B cell (primary cell): ENCODE measurements at regions not wholly inside any gene's neighbourhood (a gene's known extent, or its start where the extent isn't known, plus 50 kb on each side); places are given as distances from the start of the nearest gene placed in this dataset.

Experiments used
- ATAC-seq: fragments of 200-7000 bp; cut with Tn5 transposase; one replicate; pipeline ENCODE4 v1.10.0; 2021; ENCODE audit warnings: low read depth, mild to moderate bottlenecking, moderate number of reproducible peaks, moderate library complexity
- CTCF ChIA-PET: fragments of 350-600 bp; sonication (Branson Sonifier 250); formaldehyde crosslinking; loops from one replicate; lab custom pipeline; 2021; ENCODE audit warnings: antibody characterized with exemption, inconsistent platforms; lab: Charles Lee
- POLR2A ChIA-PET: fragments of 350-600 bp; sonication (Branson Sonifier 250); formaldehyde crosslinking; loops from one replicate; lab custom pipeline; 2021; ENCODE audit warnings: antibody characterized with exemption; lab: Charles Lee
- DNase-seq: peaks from one replicate; pipeline ENCODE4 v3.0.0; 2013
- H2AFZ ChIP-seq: 2 replicates; pipeline ENCODE4 v1.6.1; 2012; ENCODE audit warnings: mild to moderate bottlenecking, low read depth, low read length; ENCODE audit not compliant: insufficient read depth, poor library complexity, severe bottlenecking
- H3K27ac ChIP-seq, 2 donors: 1 replicate in 1 of 2; 2 replicates in 1 of 2; pipeline ENCODE4 v1.5.1; 2012 to 2013; ENCODE audit warnings: low read length in 2 of 2, mild to moderate bottlenecking in 2 of 2, moderate library complexity in 1 of 2
- H3K27me3 ChIP-seq, 4 experiments: fragments of 200-600 bp in 1 of 4; sonication (generic) in 1 of 4; replicated peaks in 1 of 4; 1 replicate in 2 of 4; 2 replicates in 2 of 4; pipeline versions ENCODE4 v1.6.1 to v1.7.0; 2013 to 2016; ENCODE audit warnings: low read length in 3 of 4, mild to moderate bottlenecking in 2 of 4, mixed read lengths in 1 of 4, moderate library complexity in 1 of 4; ENCODE audit not compliant: insufficient read depth in 4 of 4, control insufficient read depth in 3 of 4; ENCODE audit errors: control extremely low read depth in 1 of 4
- H3K36me3 ChIP-seq, 2 experiments: replicated peaks in 1 of 2; 1 replicate in 1 of 2; 2 replicates in 1 of 2; pipeline versions ENCODE4 v1.6.1 to v1.7.1; 2013; ENCODE audit warnings: low read length in 1 of 2; ENCODE audit not compliant: insufficient read depth in 2 of 2, control insufficient read depth in 1 of 2; ENCODE audit errors: control extremely low read depth in 1 of 2, extremely low read depth in 1 of 2
- H3K4me1 ChIP-seq, 2 donors: fragments of 200-600 bp in 1 of 2; sonication (generic) in 1 of 2; 1 replicate in 1 of 2; 2 replicates in 1 of 2; pipeline versions ENCODE4 v1.5.1 to v1.6.1; 2013 to 2017; ENCODE audit warnings: low read length in 2 of 2; ENCODE audit not compliant: control insufficient read depth in 2 of 2, insufficient read depth in 2 of 2
- H3K4me2 ChIP-seq: replicated peaks from 2 replicates; pipeline ENCODE3; 2012; ENCODE audit warnings: mild to moderate bottlenecking, low read depth, low read length; ENCODE audit not compliant: poor library complexity, severe bottlenecking
- H3K4me3 ChIP-seq, 5 experiments: fragments of 200-600 bp in 1 of 5; sonication (generic) in 1 of 5; 1 replicate in 3 of 5; 2 replicates in 2 of 5; pipeline versions ENCODE4 v1.5.1 to v1.7.0; 2011 to 2016; ENCODE audit warnings: low read length in 4 of 5, mild to moderate bottlenecking in 4 of 5, low read depth in 2 of 5, control low read depth in 1 of 5, moderate library complexity in 1 of 5; ENCODE audit not compliant: insufficient read depth in 1 of 5; ENCODE audit errors: control extremely low read depth in 1 of 5, extremely low read depth in 1 of 5
- H3K79me2 ChIP-seq: fragments of 200-600 bp; sonication (generic); one replicate; pipeline ENCODE4 v1.6.0; 2016; ENCODE audit warnings: low read length; ENCODE audit not compliant: control insufficient read depth, insufficient read depth
- H3K9ac ChIP-seq: fragments of 200-600 bp; sonication (generic); 2 replicates; pipeline ENCODE4 v1.6.1; 2017; ENCODE audit warnings: mild to moderate bottlenecking, low read length, moderate library complexity
- H3K9me3 ChIP-seq, 3 donors: one replicate each; pipeline versions ENCODE4 v1.6.1 to v1.7.1; 2013; ENCODE audit warnings: low read length in 2 of 3; ENCODE audit not compliant: control insufficient read depth in 2 of 3, insufficient read depth in 1 of 3; ENCODE audit errors: control extremely low read depth in 1 of 3
- H4K20me1 ChIP-seq: 2 replicates; pipeline ENCODE4 v1.6.0; 2012; ENCODE audit warnings: mild to moderate bottlenecking, low read length; ENCODE audit not compliant: insufficient read depth, control insufficient read depth, poor library complexity, severe bottlenecking
- H3K27ac Mint-ChIP-seq: one replicate; pipeline ENCODE4 v1.8.0; 2021; ENCODE audit warnings: mixed read lengths
- H3K27me3 Mint-ChIP-seq: one replicate; pipeline ENCODE4 v1.8.0; 2021; ENCODE audit warnings: mixed read lengths
- H3K4me1 Mint-ChIP-seq: one replicate; pipeline ENCODE4 v1.8.0; 2021; ENCODE audit warnings: mixed read lengths
- H3K4me3 Mint-ChIP-seq: one replicate; pipeline ENCODE4 v1.8.0; 2021; ENCODE audit warnings: mixed read lengths
- H3K9me3 Mint-ChIP-seq: one replicate; pipeline ENCODE4 v1.8.0; 2022; ENCODE audit warnings: mixed read lengths; ENCODE audit not compliant: insufficient read depth
- EZH2 ChIP-seq: IDR thresholded peaks from 2 replicates; pipeline ENCODE4 v1.6.1; 2012; ENCODE audit warnings: borderline replicate concordance, low read depth, mild to moderate bottlenecking, moderate library complexity, low read length; ENCODE audit not compliant: insufficient read depth, poor library complexity, severe bottlenecking
- WGBS: methylation state at CpG from one replicate; pipeline ENCODE4 v1.1.5; 2013; ENCODE audit warnings: missing lambda C conversion rate; ENCODE audit not compliant: insufficient coverage; 5-methylcytosine and 5-hydroxymethylcytosine counted together
- intact Hi-C: fragments of 100-400 bp; cut with micrococcal nuclease; formaldehyde crosslinking; loops from one replicate; pipeline ENCODE4 v1.10.0; 2022
- TF ChIP-seq, protein P1 (sequence below): fragments of 200-600 bp; IDR thresholded peaks from one replicate; pipeline ENCODE4 v1.8.0; 2022; ENCODE audit warnings: antibody characterized with exemption, mild to moderate bottlenecking

DNA sequence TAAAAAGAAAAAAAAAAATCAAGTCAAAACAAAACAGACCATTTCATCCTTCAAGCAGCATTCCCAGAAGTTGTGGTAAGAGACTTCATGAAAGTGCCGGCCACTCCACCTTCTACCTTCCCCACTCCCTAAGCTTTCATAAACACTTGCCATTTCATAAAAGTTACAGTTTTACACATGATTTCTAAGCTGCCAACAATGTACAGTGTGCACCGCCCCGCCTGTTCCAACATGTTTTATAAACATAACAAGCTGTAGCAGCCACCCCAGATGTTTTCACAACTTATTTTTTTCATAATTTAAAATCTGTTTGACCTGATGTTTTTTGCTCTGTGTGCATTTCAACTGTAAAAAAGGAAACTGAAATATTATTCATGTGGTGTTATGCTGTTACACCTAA lies 608.1 kb downstream of the TOX3 start:
- ChIA-PET CTCF (no interaction called here), POLR2A (no interaction called here)
- Histone ChIP-seq H4K20me1 (no peaks in the 10 kb centered on the region), H3K27me3 (no peaks in the 10 kb centered on the region), H3K4me2 (no peak overlapping the region), H3K4me1 (no peaks in the 10 kb centered on the region), H3K4me3 (no peak overlapping the region), H3K9me3 (peaks cover 0 to 6% (median 0%) of the 10 kb centered on the region in 3 donors), H3K9ac (no peak overlapping the region), H3K36me3 (no peaks in the 10 kb centered on the region), H3K79me2 (no peaks in the 10 kb centered on the region), H2AFZ (no peak overlapping the region), H3K27ac (no peak overlapping the region)
- intact Hi-C loops, result no loop called here
- no peak overlapping the region for H3K27ac Mint-ChIP-seq
- TF ChIP-seq, protein P1, sequence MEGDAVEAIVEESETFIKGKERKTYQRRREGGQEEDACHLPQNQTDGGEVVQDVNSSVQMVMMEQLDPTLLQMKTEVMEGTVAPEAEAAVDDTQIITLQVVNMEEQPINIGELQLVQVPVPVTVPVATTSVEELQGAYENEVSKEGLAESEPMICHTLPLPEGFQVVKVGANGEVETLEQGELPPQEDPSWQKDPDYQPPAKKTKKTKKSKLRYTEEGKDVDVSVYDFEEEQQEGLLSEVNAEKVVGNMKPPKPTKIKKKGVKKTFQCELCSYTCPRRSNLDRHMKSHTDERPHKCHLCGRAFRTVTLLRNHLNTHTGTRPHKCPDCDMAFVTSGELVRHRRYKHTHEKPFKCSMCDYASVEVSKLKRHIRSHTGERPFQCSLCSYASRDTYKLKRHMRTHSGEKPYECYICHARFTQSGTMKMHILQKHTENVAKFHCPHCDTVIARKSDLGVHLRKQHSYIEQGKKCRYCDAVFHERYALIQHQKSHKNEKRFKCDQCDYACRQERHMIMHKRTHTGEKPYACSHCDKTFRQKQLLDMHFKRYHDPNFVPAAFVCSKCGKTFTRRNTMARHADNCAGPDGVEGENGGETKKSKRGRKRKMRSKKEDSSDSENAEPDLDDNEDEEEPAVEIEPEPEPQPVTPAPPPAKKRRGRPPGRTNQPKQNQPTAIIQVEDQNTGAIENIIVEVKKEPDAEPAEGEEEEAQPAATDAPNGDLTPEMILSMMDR, result no peak
- TF ChIP-seq EZH2, result no peak
- H3K4me1 Mint-ChIP-seq, result no peaks in the 10 kb centered on the region
- DNase-seq, result no peak
- WGBS, result 91% methylated on average over 1 of the region's 3 CpGs
- peaks cover 5% of the 10 kb centered on the region for H3K9me3 Mint-ChIP-seq
- no peak for ATAC-seq
- H3K4me3 Mint-ChIP-seq, result no peak overlapping the region
- no peaks in the 10 kb centered on the region for H3K27me3 Mint-ChIP-seq

DNA sequence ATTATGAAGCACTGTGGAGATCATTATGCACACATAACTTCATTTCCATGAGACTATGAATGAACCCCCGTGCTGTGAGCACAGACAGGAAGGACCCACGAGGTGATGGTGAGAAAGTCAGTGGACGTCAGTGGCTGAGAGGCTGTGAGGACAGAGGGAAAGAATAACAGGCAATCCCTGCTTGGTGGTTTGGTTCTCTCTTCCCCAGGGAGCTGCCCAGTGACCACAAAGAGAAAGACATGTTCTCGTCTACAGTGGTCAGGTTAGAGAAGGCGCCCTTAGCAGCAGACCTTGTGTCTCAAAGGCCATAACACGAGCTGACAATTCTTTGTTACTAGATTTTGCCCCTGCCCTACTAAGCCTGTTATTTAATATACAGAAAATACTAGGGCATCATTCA lies 609.2 kb downstream of the TOX3 start:
- no peak for ATAC-seq
- no peaks in the 10 kb centered on the region for H4K20me1 ChIP-seq
- no peak for DNase-seq
- no peaks in the 10 kb centered on the region for H3K79me2 ChIP-seq
- no peaks in the 10 kb centered on the region for H3K4me1 ChIP-seq
- WGBS, result 85% methylated on average over 5 of the region's 6 CpGs
- H3K9me3 ChIP-seq, result peaks cover 0 to 7% (median 0%) of the 10 kb centered on the region in 3 donors
- POLR2A ChIA-PET, result no interaction called here
- no peaks in the 10 kb centered on the region for H3K36me3 ChIP-seq
- no peak overlapping the region for H3K4me2 ChIP-seq
- no peak overlapping the region for H3K9ac ChIP-seq
- Mint-ChIP-seq H3K4me3 (no peak overlapping the region), H3K9me3 (peaks cover 5% of the 10 kb centered on the region), H3K4me1 (no peaks in the 10 kb centered on the region), H3K27me3 (no peaks in the 10 kb centered on the region), H3K27ac (no peak overlapping the region)
- no peak for TF ChIP-seq EZH2
- TF ChIP-seq, protein P1, result no peak
- intact Hi-C loops, result no loop called here
- no peak overlapping the region for H3K4me3 ChIP-seq
- CTCF ChIA-PET, result no interaction called here
- H3K27ac ChIP-seq, result no peak overlapping the region
- no peak overlapping the region for H2AFZ ChIP-seq
- H3K27me3 ChIP-seq, result no peaks in the 10 kb centered on the region
